ENCODE measurements at regions not wholly inside any gene's neighbourhood (a gene's known extent, or its start where the extent isn't known, plus 50 kb on each side); places are given as distances from the start of the nearest gene placed in this dataset.
"Not testable (repeated sequence)": the region's sequence is repeated elsewhere in the genome, so short reads cannot be mapped to it uniquely, and the experiment has no call there.

- no peak for TF ChIP-seq ZNF462 (CRISPR knock-in tag; IDR thresholded peaks at IDR 0.05)
- TF ChIP-seq CREB1 (CRISPR knock-in tag; IDR thresholded peaks at IDR 0.05; ENCODE audit: low read depth), result no peak
Observed at GRCh38 chr5:145628525-145628924, 206.6 kb downstream of the PRELID2 start (continued).

- ATAC-seq (no peak), DNase-seq (ENCODE audit: low spot score) (no peak)
- H3K4me1 ChIP-seq (ENCODE audit: insufficient read depth), result peaks cover 12% of the 10 kb centered on the region; the same call in 1 of the 2 replicates
- no peaks in the 10 kb centered on the region for H4K20me1 ChIP-seq (replicated peaks; ENCODE audit: insufficient read depth)
- Mint-ChIP-seq H3K27me3 (ENCODE audit: insufficient read depth, low read depth, poor library complexity) (peaks cover 12% of the 10 kb centered on the region), H3K9me3 (peaks cover 43% of the 10 kb centered on the region), H3K4me1 (peaks cover 16% of the 10 kb centered on the region), H3K4me3 (no peak overlapping the region), H3K27ac (no peak overlapping the region), H3K36me3 (ENCODE audit: low read depth) (peaks cover 43% of the 10 kb centered on the region)
- TF ChIP-seq ZNF331 (CRISPR knock-in tag; IDR thresholded peaks at IDR 0.05; ENCODE audit: low read depth), result no peak
- H3K9me2 ChIP-seq (ENCODE audit: insufficient read depth), result no peaks in the 10 kb centered on the region; the same call in 1 of the 2 replicates
- no peak overlapping the region for H3K4me3 ChIP-seq
- no peaks in the 10 kb centered on the region for H3K36me3 ChIP-seq (ENCODE audit: insufficient read depth)
- H3K4me2 ChIP-seq, result no peak overlapping the region
- H3K79me2 ChIP-seq (replicated peaks; ENCODE audit: insufficient read depth), result no peaks in the 10 kb centered on the region
- no peak overlapping the region for H3K27ac ChIP-seq (ENCODE audit: low read depth)
- no peaks in the 10 kb centered on the region for H3F3A ChIP-seq (replicated peaks; ENCODE audit: low read depth)
- no peak overlapping the region for H2AFZ ChIP-seq
- no peaks in the 10 kb centered on the region for H3K27me3 ChIP-seq (ENCODE audit: insufficient read depth)
Observed at GRCh38 chr5:145619806-145620310, 215.3 kb downstream of the PRELID2 start.

GRCh38 chr5:145616739-145617138 is 218.4 kb downstream of the PRELID2 start:
- H2AFZ ChIP-seq; H3F3A ChIP-seq (replicated peaks; ENCODE audit: low read depth); H3K36me3 ChIP-seq (ENCODE audit: insufficient read depth); H4K20me1 ChIP-seq (replicated peaks; ENCODE audit: insufficient read depth); ATAC-seq; H3K9me2 ChIP-seq (ENCODE audit: insufficient read depth); H3K79me2 ChIP-seq (replicated peaks; ENCODE audit: insufficient read depth); H3K4me3 Mint-ChIP-seq; H3K27me3 Mint-ChIP-seq (ENCODE audit: insufficient read depth, low read depth, poor library complexity); H3K27me3 ChIP-seq (ENCODE audit: insufficient read depth): not testable (repeated sequence)
- H3K36me3 Mint-ChIP-seq (ENCODE audit: low read depth), result peaks cover 46% of the 10 kb centered on the region
- H3K27ac Mint-ChIP-seq, result peak overlapping the region; percentile 79; the same call in 1 of the 2 replicates
- H3K4me2 ChIP-seq, result 0 out of 2 replicates have a peak overlapping the region, but pooled peaks have one; percentile 29
- peaks cover 12% of the 10 kb centered on the region; the same call in 1 of the 2 replicates for H3K4me1 ChIP-seq (ENCODE audit: insufficient read depth)
- peaks cover 16% of the 10 kb centered on the region for H3K4me1 Mint-ChIP-seq
- peak; percentile 30 for DNase-seq (ENCODE audit: low spot score)
- H3K4me3 ChIP-seq, result 0 out of 2 replicates have a peak overlapping the region, but pooled peaks have one; percentile 9
- H3K27ac ChIP-seq (ENCODE audit: low read depth), result peak overlapping the region; percentile 87
- H3K9me3 Mint-ChIP-seq, result peaks cover 45% of the 10 kb centered on the region

Data from GM23338 (cell line).